Stimulated activated effector memory CD8-positive, alpha-beta T cell treated with anti-CD3 and anti-CD28 coated beads, Interleukin-12 subunit alpha, Interleukin-12 subunit beta, amount 100 ng/mL, for 72 hours (primary cell): ENCODE measurements at regions not wholly inside any gene's neighbourhood (a gene's known extent, or its start where the extent isn't known, plus 50 kb on each side); places are given as distances from the start of the nearest gene placed in this dataset.
A peak's percentile ranks its signal among the peaks of the same experiment; 100 is the strongest.
"Not testable (repeated sequence)": the region's sequence is repeated elsewhere in the genome, so short reads cannot be mapped to it uniquely, and the experiment has no call there.

Experiments
- ATAC-seq: fragments of 150-1000 bp; cut with Tn5 transposase; 2 replicates; pipeline ENCODE4 v1.10.0; 2021
- DNase-seq, 2 donors: peaks; one replicate each; pipeline ENCODE4 v3.0.0; 2021 to 2022; ENCODE audit warnings: low spot score in 2 of 2
- H3K27ac Mint-ChIP-seq: one replicate; pipeline ENCODE4 v1.8.0; 2022; ENCODE audit warnings: mild to moderate bottlenecking, mixed read lengths
- H3K36me3 Mint-ChIP-seq: one replicate; pipeline ENCODE4 v1.8.0; 2022; ENCODE audit warnings: mild to moderate bottlenecking, mixed read lengths
- H3K4me1 Mint-ChIP-seq: one replicate; pipeline ENCODE4 v1.8.0; 2022; ENCODE audit warnings: mixed read lengths
- H3K4me3 Mint-ChIP-seq: one replicate; pipeline ENCODE4 v1.8.0; 2022; ENCODE audit warnings: mild to moderate bottlenecking, mixed read lengths
- H3K9me3 Mint-ChIP-seq: one replicate; pipeline ENCODE4 v1.8.0; 2022; ENCODE audit warnings: mixed read lengths

GRCh38 chr9:42346916-42347315 is 163.5 kb downstream of the SPATA31A6 start:
- H3K4me1 Mint-ChIP-seq, DNase-seq, H3K9me3 Mint-ChIP-seq, ATAC-seq, H3K36me3 Mint-ChIP-seq, H3K4me3 Mint-ChIP-seq, H3K27ac Mint-ChIP-seq: not testable (repeated sequence)

DNA sequence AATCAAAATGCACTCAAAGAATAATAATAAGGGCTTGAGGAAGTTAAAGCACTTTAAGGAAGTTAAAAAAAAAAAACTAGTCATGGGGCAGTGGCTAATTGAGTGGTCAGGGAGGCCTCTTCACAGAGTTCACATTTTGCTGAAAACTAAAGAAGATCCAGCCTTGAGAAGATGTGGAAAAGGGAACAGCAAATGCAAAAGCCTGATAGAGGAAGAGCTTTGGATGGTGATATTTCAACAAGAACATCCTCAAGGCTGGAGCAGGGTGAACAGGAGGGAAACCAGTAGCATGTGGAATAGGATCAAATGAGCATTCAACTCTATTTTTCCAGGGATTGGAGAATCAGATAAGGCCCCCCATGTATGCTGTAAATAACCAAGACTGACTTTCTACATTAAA is 165.7 kb downstream of the SPATA31A6 start:
- H3K36me3 Mint-ChIP-seq, H3K4me1 Mint-ChIP-seq, H3K9me3 Mint-ChIP-seq, H3K27ac Mint-ChIP-seq, DNase-seq, ATAC-seq, H3K4me3 Mint-ChIP-seq: not testable (repeated sequence)

GRCh38 chr9:42350412-42350811 is 167.0 kb downstream of the SPATA31A6 start:
- H3K36me3 Mint-ChIP-seq, DNase-seq, H3K9me3 Mint-ChIP-seq, ATAC-seq, H3K4me1 Mint-ChIP-seq, H3K27ac Mint-ChIP-seq, H3K4me3 Mint-ChIP-seq: not testable (repeated sequence)

- not testable (repeated sequence) for ATAC-seq, DNase-seq, H3K9me3 Mint-ChIP-seq, H3K4me3 Mint-ChIP-seq, H3K4me1 Mint-ChIP-seq, H3K27ac Mint-ChIP-seq, H3K36me3 Mint-ChIP-seq
Observed at GRCh38 chr9:42357604-42358373, 174.3 kb downstream of the SPATA31A6 start.

DNA sequence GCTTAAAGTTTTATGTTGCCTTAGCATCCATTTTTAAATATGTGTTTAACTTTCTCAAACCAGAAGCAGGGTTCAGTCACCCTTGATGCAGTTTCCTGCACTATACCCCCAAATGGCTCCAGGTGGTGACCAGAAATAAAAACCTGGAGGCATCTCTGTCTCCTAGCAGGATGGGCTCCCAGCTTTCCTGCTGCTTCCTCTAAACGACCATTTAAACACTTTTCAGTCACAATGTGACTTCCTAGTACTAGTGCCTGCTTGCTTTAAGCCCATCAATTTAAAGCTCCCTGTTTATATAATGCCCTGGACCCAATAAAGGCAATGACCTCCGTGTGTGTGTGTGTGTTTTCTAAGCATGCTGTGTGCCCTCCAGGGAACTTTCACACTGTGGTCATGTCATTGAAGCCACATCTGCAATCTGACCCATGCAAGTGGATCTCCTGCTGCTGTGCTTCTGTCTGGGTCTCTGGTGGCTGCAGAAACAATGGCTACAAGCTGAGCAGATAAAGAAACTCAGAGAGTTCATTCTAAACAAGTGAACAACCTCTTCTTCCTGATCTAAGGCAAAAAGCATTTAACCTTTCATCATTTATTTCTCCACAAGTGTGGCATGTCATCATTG is 175.3 kb downstream of the SPATA31A6 start:
- DNase-seq, H3K4me1 Mint-ChIP-seq, H3K27ac Mint-ChIP-seq, H3K36me3 Mint-ChIP-seq, H3K9me3 Mint-ChIP-seq, H3K4me3 Mint-ChIP-seq, ATAC-seq: not testable (repeated sequence)

GRCh38 chr9:42364410-42365243 is 181.2 kb downstream of the SPATA31A6 start:
- not testable (repeated sequence) for DNase-seq, H3K4me3 Mint-ChIP-seq, ATAC-seq, H3K9me3 Mint-ChIP-seq, H3K36me3 Mint-ChIP-seq, H3K4me1 Mint-ChIP-seq, H3K27ac Mint-ChIP-seq

GRCh38 chr9:42365244-42365945 is 181.9 kb downstream of the SPATA31A6 start:
- not testable (repeated sequence) for H3K4me1 Mint-ChIP-seq, H3K4me3 Mint-ChIP-seq, H3K27ac Mint-ChIP-seq, DNase-seq, H3K9me3 Mint-ChIP-seq, H3K36me3 Mint-ChIP-seq
- peak; percentile 83 for ATAC-seq

GRCh38 chr9:42368279-42368881 is 184.9 kb downstream of the SPATA31A6 start:
- H3K9me3 Mint-ChIP-seq, H3K4me3 Mint-ChIP-seq, H3K27ac Mint-ChIP-seq, H3K4me1 Mint-ChIP-seq, DNase-seq, ATAC-seq, H3K36me3 Mint-ChIP-seq: not testable (repeated sequence)

- not testable (repeated sequence) for H3K27ac Mint-ChIP-seq, H3K36me3 Mint-ChIP-seq, H3K4me1 Mint-ChIP-seq, H3K4me3 Mint-ChIP-seq, H3K9me3 Mint-ChIP-seq, DNase-seq, ATAC-seq
Observed at GRCh38 chr9:42370172-42370571, 186.7 kb downstream of the SPATA31A6 start.

GRCh38 chr9:42371417-42371816 is 188.0 kb downstream of the SPATA31A6 start:
- ATAC-seq = peak; percentile 52
- not testable (repeated sequence) for DNase-seq, H3K36me3 Mint-ChIP-seq, H3K27ac Mint-ChIP-seq, H3K4me3 Mint-ChIP-seq, H3K4me1 Mint-ChIP-seq, H3K9me3 Mint-ChIP-seq

DNA sequence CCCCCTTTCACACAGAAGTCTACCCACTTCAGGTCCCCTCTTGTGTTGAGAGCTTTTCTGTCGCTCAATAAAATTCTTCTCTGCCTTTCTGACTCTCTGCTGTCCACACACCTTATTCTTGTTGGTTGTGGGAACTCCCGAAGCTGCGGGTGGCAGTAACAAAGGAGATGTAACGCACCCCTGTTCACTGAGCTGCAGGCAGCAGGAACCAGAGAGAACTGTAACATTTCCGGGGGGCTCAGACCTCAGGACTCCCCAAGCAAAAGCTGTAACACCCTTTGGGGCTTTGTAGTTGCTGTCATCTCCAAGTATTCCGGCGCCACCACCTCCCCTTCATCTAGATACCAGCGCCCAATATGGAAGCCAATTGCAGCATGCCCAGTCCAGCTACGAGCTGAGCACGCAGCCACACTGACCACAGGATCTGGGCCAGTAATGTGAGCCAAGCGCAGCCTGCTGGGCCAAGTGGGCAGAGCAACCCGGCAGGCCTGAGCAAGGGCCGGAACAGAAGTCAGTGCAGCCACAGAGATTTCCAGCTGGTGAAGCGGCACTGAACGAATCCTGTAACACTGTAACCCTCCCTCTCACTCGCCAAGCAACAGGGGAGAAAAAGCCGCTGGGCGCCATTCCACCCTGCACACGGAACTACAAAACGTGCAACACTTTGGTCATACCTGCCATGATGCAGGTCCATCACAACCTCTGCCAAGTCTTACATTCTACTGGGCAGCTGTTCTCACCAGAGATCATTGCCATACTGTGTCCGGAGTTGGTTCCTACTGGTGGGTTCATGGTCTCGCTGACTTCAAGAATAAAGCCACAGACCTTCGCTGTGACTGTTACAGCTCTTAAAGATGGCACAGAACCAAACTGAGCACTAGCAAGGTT is 194.3 kb downstream of the SPATA31A6 start:
- not testable (repeated sequence) for H3K4me3 Mint-ChIP-seq, H3K36me3 Mint-ChIP-seq, H3K27ac Mint-ChIP-seq, DNase-seq, H3K9me3 Mint-ChIP-seq, H3K4me1 Mint-ChIP-seq
- peak; percentile 14 for ATAC-seq

- H3K4me3 Mint-ChIP-seq = no peak overlapping the region
- H3K9me3 Mint-ChIP-seq = peaks cover 3% of the 10 kb centered on the region
- H3K27ac Mint-ChIP-seq = no peak overlapping the region
- DNase-seq (no peak), ATAC-seq (no peak)
- no peaks in the 10 kb centered on the region for H3K4me1 Mint-ChIP-seq
- no peaks in the 10 kb centered on the region for H3K36me3 Mint-ChIP-seq
Observed at GRCh38 chr9:42378418-42378815, 195.0 kb downstream of the SPATA31A6 start.

GRCh38 chr9:42379602-42380001 is 196.1 kb downstream of the SPATA31A6 start:
- not testable (repeated sequence) for ATAC-seq, DNase-seq, H3K4me1 Mint-ChIP-seq, H3K9me3 Mint-ChIP-seq, H3K27ac Mint-ChIP-seq, H3K4me3 Mint-ChIP-seq, H3K36me3 Mint-ChIP-seq

- H3K9me3 Mint-ChIP-seq, H3K4me3 Mint-ChIP-seq, H3K4me1 Mint-ChIP-seq, ATAC-seq, DNase-seq, H3K36me3 Mint-ChIP-seq, H3K27ac Mint-ChIP-seq: not testable (repeated sequence)
Observed at GRCh38 chr9:42384585-42384984, 201.1 kb downstream of the SPATA31A6 start.
